ENCODE measurements at regions not wholly inside any gene's neighbourhood (a gene's known extent, or its start where the extent isn't known, plus 50 kb on each side); places are given as distances from the start of the nearest gene placed in this dataset.

DNA sequence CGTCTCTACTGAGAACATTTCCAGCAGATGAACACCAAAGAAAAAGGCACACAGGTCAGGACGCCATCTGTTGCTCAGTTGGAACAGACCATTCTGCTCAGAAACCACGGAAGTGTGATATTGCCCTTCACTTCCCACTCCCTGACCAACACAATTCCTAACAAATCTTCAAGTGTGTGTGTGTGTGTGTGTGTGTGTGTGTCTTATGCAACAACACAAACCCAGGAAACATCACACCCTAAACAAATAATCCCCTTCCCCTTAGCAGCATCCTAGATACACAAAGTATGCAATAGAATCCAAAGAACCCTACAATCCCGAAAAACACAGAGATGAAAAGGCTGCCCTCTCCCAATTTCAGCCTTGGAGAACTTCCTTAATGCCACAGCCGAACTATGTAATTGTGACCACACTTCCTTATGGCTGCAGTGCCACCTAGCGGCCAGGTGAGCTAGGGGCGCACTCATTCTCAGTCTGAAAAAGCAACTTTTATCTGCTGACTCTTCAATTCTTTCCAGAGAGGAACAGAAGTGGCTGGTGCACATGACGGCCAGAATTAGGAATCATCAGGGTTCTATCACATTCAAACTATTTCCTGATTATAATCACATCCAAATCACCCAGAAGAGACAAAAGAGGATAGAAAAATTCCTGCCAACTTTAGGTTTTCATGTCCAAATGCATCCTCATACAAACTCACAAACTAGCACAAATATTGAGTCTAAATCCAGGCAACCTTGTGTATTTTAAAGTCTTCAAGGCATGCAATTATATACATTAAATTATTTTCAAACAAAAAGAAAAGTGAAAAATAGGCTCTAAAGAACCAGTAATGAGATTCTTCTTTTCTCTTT, 164.9 kb downstream of the DHX15 start:
- TF ChIP-seq ISL1 (CRISPR knock-in tag; IDR thresholded peaks at IDR 0.05), result no peak
- TF ChIP-seq, protein P1, sequence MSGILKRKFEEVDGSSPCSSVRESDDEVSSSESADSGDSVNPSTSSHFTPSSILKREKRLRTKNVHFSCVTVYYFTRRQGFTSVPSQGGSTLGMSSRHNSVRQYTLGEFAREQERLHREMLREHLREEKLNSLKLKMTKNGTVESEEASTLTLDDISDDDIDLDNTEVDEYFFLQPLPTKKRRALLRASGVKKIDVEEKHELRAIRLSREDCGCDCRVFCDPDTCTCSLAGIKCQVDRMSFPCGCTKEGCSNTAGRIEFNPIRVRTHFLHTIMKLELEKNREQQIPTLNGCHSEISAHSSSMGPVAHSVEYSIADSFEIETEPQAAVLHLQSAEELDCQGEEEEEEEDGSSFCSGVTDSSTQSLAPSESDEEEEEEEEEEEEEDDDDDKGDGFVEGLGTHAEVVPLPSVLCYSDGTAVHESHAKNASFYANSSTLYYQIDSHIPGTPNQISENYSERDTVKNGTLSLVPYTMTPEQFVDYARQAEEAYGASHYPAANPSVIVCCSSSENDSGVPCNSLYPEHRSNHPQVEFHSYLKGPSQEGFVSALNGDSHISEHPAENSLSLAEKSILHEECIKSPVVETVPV (CRISPR knock-in tag; IDR thresholded peaks at IDR 0.05), result no peak
- no peak for TF ChIP-seq ARNTL (CRISPR knock-in tag; IDR thresholded peaks at IDR 0.05; ENCODE audit: borderline replicate concordance, low read depth)
- TF ChIP-seq PATZ1 (CRISPR knock-in tag; IDR thresholded peaks at IDR 0.05; ENCODE audit: borderline replicate concordance), result no peak
- no peak for TF ChIP-seq TCF4 (CRISPR knock-in tag; IDR thresholded peaks at IDR 0.05; ENCODE audit: borderline replicate concordance)
- TF ChIP-seq RARB (CRISPR knock-in tag; IDR thresholded peaks at IDR 0.05), result no peak
- TF ChIP-seq ZFP30 (CRISPR knock-in tag; IDR thresholded peaks at IDR 0.05), result no peak
- no peak for TF ChIP-seq CSDC2 (CRISPR knock-in tag; IDR thresholded peaks at IDR 0.05)
- TF ChIP-seq TOX (CRISPR knock-in tag; IDR thresholded peaks at IDR 0.05; ENCODE audit: borderline replicate concordance), result no peak
- TF ChIP-seq PPARA (CRISPR knock-in tag; IDR thresholded peaks at IDR 0.05; ENCODE audit: borderline replicate concordance), result no peak
- no peak for TF ChIP-seq GLIS3 (CRISPR knock-in tag; IDR thresholded peaks at IDR 0.05)
- TF ChIP-seq, protein P2, sequence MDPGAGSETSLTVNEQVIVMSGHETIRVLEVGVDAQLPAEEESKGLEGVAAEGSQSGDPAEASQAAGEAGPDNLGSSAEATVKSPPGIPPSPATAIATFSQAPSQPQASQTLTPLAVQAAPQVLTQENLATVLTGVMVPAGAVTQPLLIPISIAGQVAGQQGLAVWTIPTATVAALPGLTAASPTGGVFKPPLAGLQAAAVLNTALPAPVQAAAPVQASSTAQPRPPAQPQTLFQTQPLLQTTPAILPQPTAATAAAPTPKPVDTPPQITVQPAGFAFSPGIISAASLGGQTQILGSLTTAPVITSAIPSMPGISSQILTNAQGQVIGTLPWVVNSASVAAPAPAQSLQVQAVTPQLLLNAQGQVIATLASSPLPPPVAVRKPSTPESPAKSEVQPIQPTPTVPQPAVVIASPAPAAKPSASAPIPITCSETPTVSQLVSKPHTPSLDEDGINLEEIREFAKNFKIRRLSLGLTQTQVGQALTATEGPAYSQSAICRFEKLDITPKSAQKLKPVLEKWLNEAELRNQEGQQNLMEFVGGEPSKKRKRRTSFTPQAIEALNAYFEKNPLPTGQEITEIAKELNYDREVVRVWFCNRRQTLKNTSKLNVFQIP (CRISPR knock-in tag; IDR thresholded peaks at IDR 0.05; ENCODE audit: borderline replicate concordance, low read depth), result no peak
